ENCODE measurements at regions not wholly inside any gene's neighbourhood (a gene's known extent, or its start where the extent isn't known, plus 50 kb on each side); places are given as distances from the start of the nearest gene placed in this dataset.

DNA sequence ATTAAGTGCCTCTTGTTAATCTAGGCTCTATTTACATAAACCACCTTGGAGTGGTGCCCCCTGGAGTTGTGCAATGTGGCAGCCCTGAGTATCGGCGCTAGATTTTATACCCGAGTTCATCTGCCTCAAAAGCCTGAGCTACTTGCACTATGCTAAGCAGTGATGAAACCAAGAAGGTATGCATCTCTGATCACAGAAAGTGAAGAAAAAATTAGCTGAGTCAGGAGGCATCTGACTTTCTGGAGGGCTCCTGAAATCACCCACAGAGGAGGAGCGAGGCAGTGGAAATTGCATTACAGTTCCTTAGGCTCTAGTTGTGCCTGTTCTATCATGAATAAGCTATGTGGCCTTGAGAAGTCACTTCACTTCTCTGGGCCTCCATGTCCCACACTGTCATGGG, 80.3 kb upstream of the PSMD7 start:
- ChIA-PET POLR2A (no interaction called here), CTCF (interaction anchor here (0.8 to 2.9 kb wide), 5 partner anchors 10 to 181 kb away, joined by 3 to 26 read pairs (median 6); no protein-coding TSS in a partner anchor)
- Histone ChIP-seq H4K20me1 (ENCODE audit: insufficient read depth) (no peaks in the 10 kb centered on the region), H3K79me2 (ENCODE audit: insufficient read depth) (no peaks in the 10 kb centered on the region), H3K9ac (no peak overlapping the region), H3K27me3 (ENCODE audit: insufficient read depth) (no peaks in the 10 kb centered on the region), H3K36me3 (replicated peaks in 1 of 2; ENCODE audit: control insufficient read depth in 1 of 2, insufficient read depth in 2 of 2, low read length in 1 of 2) (no peaks in the 10 kb centered on the region), H3F3A (replicated peaks; ENCODE audit: insufficient read depth) (no peaks in the 10 kb centered on the region), H2AFZ (ENCODE audit: low read depth) (no peak overlapping the region), H3K9me2 (no peaks in the 10 kb centered on the region), H3K4me1 (ENCODE audit: control insufficient read depth in 1 of 2, insufficient read depth in 2 of 2, low read depth in 1 of 2, low read length in 1 of 2) (no peaks in the 10 kb centered on the region), H3K4me3 (ENCODE audit: low read depth in 2 of 2, low read length in 1 of 2) (no peak overlapping the region), H3K4me2 (no peak overlapping the region), H3K9me3 (no peaks in the 10 kb centered on the region), H3K27ac (ENCODE audit: low read depth in 2 of 2, low read length in 1 of 2) (no peak overlapping the region)
- TF ChIP-seq, protein P1, sequence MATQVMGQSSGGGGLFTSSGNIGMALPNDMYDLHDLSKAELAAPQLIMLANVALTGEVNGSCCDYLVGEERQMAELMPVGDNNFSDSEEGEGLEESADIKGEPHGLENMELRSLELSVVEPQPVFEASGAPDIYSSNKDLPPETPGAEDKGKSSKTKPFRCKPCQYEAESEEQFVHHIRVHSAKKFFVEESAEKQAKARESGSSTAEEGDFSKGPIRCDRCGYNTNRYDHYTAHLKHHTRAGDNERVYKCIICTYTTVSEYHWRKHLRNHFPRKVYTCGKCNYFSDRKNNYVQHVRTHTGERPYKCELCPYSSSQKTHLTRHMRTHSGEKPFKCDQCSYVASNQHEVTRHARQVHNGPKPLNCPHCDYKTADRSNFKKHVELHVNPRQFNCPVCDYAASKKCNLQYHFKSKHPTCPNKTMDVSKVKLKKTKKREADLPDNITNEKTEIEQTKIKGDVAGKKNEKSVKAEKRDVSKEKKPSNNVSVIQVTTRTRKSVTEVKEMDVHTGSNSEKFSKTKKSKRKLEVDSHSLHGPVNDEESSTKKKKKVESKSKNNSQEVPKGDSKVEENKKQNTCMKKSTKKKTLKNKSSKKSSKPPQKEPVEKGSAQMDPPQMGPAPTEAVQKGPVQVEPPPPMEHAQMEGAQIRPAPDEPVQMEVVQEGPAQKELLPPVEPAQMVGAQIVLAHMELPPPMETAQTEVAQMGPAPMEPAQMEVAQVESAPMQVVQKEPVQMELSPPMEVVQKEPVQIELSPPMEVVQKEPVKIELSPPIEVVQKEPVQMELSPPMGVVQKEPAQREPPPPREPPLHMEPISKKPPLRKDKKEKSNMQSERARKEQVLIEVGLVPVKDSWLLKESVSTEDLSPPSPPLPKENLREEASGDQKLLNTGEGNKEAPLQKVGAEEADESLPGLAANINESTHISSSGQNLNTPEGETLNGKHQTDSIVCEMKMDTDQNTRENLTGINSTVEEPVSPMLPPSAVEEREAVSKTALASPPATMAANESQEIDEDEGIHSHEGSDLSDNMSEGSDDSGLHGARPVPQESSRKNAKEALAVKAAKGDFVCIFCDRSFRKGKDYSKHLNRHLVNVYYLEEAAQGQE (IDR thresholded peaks at IDR 0.05; ENCODE audit: low read depth, low read length) = no peak
- TF ChIP-seq, protein P2, sequence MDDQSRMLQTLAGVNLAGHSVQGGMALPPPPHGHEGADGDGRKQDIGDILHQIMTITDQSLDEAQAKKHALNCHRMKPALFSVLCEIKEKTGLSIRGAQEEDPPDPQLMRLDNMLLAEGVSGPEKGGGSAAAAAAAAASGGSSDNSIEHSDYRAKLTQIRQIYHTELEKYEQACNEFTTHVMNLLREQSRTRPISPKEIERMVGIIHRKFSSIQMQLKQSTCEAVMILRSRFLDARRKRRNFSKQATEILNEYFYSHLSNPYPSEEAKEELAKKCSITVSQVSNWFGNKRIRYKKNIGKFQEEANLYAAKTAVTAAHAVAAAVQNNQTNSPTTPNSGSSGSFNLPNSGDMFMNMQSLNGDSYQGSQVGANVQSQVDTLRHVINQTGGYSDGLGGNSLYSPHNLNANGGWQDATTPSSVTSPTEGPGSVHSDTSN (IDR thresholded peaks at IDR 0.05) = no peak
- TF ChIP-seq EZH2phosphoT487 (IDR thresholded peaks at IDR 0.05; ENCODE audit: borderline replicate concordance, low read depth) = no peak
- no peak for TF ChIP-seq FOXM1 (IDR thresholded peaks at IDR 0.05; ENCODE audit: low read depth)
- TF ChIP-seq GATA2 (CRISPR knock-in tag; IDR thresholded peaks at IDR 0.05) = no peak
- TF ChIP-seq RXRA (IDR thresholded peaks at IDR 0.05; ENCODE audit: borderline replicate concordance, low read depth) = no peak
- no peak for TF ChIP-seq FOSL2 (IDR thresholded peaks at IDR 0.05; ENCODE audit: borderline replicate concordance, low read depth)
- no peak for TF ChIP-seq SMC3 (IDR thresholded peaks at IDR 0.05; ENCODE audit: low read depth, low read length)
- no peak for TF ChIP-seq NRF1 (IDR thresholded peaks at IDR 0.05; ENCODE audit: low read depth, low read length)
- TF ChIP-seq, protein P3, sequence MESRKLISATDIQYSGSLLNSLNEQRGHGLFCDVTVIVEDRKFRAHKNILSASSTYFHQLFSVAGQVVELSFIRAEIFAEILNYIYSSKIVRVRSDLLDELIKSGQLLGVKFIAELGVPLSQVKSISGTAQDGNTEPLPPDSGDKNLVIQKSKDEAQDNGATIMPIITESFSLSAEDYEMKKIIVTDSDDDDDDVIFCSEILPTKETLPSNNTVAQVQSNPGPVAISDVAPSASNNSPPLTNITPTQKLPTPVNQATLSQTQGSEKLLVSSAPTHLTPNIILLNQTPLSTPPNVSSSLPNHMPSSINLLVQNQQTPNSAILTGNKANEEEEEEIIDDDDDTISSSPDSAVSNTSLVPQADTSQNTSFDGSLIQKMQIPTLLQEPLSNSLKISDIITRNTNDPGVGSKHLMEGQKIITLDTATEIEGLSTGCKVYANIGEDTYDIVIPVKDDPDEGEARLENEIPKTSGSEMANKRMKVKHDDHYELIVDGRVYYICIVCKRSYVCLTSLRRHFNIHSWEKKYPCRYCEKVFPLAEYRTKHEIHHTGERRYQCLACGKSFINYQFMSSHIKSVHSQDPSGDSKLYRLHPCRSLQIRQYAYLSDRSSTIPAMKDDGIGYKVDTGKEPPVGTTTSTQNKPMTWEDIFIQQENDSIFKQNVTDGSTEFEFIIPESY (IDR thresholded peaks at IDR 0.05; ENCODE audit: borderline replicate concordance, low read depth) = no peak
- no peak for TF ChIP-seq MEF2A (IDR thresholded peaks at IDR 0.05; ENCODE audit: borderline replicate concordance, low read depth)
- TF ChIP-seq CHD2 (IDR thresholded peaks at IDR 0.05; ENCODE audit: low read length, partially characterized antibody) = no peak
- no peak for TF ChIP-seq TAF1 (IDR thresholded peaks at IDR 0.05; ENCODE audit: borderline replicate concordance, low read depth, low read length)
- TF ChIP-seq, protein P4, sequence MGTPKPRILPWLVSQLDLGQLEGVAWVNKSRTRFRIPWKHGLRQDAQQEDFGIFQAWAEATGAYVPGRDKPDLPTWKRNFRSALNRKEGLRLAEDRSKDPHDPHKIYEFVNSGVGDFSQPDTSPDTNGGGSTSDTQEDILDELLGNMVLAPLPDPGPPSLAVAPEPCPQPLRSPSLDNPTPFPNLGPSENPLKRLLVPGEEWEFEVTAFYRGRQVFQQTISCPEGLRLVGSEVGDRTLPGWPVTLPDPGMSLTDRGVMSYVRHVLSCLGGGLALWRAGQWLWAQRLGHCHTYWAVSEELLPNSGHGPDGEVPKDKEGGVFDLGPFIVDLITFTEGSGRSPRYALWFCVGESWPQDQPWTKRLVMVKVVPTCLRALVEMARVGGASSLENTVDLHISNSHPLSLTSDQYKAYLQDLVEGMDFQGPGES (IDR thresholded peaks at IDR 0.05; ENCODE audit: low read depth, low read length) = no peak
- TF ChIP-seq TCF12 (IDR thresholded peaks at IDR 0.05) = no peak
- no peak for TF ChIP-seq FOXJ3 (CRISPR knock-in tag; IDR thresholded peaks at IDR 0.05)
- TF ChIP-seq MXI1 (IDR thresholded peaks at IDR 0.05; ENCODE audit: low read depth, low read length) = no peak
- TF ChIP-seq, protein P5, sequence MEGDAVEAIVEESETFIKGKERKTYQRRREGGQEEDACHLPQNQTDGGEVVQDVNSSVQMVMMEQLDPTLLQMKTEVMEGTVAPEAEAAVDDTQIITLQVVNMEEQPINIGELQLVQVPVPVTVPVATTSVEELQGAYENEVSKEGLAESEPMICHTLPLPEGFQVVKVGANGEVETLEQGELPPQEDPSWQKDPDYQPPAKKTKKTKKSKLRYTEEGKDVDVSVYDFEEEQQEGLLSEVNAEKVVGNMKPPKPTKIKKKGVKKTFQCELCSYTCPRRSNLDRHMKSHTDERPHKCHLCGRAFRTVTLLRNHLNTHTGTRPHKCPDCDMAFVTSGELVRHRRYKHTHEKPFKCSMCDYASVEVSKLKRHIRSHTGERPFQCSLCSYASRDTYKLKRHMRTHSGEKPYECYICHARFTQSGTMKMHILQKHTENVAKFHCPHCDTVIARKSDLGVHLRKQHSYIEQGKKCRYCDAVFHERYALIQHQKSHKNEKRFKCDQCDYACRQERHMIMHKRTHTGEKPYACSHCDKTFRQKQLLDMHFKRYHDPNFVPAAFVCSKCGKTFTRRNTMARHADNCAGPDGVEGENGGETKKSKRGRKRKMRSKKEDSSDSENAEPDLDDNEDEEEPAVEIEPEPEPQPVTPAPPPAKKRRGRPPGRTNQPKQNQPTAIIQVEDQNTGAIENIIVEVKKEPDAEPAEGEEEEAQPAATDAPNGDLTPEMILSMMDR (IDR thresholded peaks at IDR 0.05) = no peak
- DNase-seq = no peak
- WGBS (ENCODE audit: low lambda C conversion rate) = 64% methylated on average over 4 of the region's 4 CpGs

All from SK-N-SH (cell line).